Femur (tissue), 1 donor: ENCODE measurements at regions not wholly inside any gene's neighbourhood (a gene's known extent, or its start where the extent isn't known, plus 50 kb on each side); places are given as distances from the start of the nearest gene placed in this dataset.

Experiments
- DNase-seq: peaks from one replicate; pipeline ENCODE4 v3.0.0-alpha.2; 2017

DNA sequence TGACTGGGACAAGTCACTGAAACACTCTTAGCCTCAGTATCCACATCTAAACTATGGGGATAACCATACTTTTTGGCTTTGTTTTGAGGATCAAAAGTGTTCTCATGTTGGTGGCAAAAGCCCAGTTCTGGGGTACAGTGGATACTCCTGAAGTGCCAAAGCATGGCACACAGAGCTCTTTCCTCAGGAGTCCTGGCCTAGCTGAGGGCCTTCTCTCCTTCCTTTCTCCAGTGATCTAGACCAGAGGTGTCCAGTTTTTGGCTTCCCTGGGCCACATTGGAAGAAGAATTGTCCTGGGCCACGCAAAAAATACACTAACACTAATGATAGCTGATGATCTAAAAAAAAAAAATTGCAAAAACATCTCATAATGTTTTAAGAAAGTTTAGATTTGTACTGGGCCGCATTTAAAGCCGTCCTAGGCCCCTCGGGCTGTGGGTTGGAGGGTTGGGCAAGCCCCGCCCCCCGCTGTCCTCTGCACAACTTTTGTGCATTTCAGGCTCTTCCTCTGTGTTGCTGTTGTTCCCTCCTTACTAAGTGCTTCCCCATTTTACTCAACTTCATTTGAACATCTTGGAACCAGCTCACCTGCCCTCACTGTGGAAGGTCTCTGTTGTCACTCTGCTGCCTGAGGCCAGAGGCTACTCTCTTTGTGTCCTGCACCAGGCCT, 337.0 kb downstream of the CYRIA start:
- DNase-seq: no peak

- DNase-seq: no peak
These were observed 338.3 kb downstream of the CYRIA start for GRCh38 chr2:16327326-16327725.

DNA sequence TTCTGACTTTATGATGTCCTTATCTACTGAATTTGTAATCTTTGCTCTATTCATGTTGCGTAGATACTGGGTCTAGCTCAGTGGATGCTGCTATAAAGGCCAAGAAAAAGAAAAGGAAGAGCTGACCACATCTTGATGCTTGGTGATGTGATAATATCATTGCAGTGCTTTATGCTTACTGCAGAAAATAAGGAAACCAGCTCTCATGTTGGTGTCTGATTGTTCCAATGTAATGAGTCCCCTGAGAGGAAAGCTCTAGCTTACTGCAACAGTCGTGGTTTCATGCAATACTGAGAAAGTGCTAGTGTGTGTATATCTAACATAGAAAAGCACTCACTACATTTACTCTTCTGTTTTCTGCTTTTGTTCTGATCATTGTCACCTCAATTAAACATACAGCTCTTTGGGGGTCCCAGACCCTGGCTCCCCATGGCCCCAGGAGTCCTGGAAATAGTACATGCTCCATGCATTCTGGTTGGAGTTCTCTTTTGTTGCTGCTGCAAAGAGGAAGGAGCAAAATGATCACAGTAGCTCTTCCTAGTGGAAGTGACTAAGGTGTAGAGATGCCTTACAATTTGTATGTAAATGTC, 338.8 kb downstream of the CYRIA start:
- no peak for DNase-seq

DNA sequence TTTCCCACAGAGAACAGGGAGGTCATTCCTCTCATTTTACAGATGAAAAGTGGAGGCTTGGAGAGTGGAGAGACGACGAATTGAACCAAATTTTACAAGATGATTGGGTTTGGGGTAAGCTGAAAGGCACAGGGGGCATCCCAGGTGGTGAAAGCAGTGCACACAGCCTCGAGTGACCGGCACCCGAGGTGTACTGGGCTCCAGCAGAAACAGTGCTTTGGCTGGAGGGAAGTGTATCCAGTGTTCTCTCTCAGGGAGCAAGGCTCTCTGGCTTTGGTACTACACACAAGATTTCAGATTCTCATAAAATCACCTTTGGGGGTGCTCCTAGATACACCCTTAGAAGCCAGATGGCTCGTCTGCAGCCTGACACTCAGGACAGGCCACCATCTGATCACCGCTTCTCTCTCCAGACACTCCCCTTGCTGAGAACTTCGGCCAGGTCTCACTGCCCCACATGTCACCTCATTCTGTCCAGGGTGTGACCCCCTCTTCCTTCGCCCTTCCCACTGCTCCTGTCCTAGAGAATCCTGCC, 339.6 kb downstream of the CYRIA start:
- no peak for DNase-seq

DNA sequence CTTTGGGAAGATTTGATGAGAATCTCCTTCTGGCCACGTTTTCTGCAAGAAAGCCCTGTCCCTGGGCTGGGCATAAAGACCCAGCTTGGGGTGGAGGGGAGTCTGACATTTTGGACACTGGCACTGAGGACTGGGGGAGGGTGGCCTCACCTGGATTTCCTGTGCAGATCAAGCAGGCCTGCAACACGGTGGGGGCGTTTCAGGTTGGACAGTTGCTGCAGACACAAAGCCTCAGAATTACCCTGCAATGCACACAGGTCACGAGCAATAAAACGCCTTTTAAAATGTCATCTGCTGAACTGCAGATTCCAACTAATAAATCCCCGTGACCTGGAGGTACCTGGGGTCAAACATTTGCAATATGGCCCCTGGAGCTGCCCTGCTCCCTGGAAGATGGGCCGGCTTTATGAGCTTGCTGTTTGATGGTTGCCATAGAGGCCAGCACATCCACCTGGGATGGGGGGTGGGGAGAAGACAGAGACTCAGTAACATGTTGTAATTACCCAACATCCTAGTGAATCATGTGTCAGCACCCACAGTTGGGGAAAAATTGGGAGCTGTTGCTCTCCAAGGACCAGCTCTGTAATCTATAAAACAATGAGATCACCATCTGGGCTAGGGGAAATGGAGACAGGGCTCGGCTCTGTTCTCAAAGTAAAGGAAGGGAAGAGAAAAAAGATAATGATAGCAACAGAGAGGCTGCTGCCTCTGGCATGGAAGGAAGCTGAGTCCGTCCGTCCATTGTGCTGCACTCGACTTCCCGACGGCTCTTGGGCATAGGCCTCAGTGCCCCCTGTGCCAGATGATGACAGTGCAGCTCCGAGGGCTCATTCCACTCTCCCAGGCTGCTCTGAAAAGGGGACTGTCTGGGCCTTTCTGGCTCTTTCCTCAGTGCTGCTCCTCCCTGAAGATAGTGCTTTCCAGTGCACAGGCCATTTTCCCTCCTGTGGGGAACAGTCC, 340.3 kb downstream of the CYRIA start:
- DNase-seq: no peak

DNA sequence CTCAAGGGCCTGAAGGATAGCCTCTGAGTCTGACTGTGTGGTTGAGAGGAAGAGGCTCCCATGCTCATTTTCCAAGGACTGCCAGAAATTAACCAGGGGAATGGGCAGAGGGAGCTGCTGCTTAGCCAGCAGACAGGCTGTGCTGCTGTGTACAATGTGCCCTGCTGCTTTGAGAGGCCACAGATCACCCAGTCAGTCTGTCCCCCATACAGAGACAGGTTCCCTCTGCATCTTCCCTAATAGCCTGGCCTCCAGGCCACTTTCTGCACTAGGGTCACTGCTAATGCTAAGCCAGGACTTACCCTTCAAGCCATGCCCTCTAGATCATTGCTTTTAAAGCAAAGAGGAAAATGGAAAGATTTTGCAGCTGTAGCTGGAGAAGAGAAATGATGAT, 341.1 kb downstream of the CYRIA start:
- DNase-seq: no peak

DNA sequence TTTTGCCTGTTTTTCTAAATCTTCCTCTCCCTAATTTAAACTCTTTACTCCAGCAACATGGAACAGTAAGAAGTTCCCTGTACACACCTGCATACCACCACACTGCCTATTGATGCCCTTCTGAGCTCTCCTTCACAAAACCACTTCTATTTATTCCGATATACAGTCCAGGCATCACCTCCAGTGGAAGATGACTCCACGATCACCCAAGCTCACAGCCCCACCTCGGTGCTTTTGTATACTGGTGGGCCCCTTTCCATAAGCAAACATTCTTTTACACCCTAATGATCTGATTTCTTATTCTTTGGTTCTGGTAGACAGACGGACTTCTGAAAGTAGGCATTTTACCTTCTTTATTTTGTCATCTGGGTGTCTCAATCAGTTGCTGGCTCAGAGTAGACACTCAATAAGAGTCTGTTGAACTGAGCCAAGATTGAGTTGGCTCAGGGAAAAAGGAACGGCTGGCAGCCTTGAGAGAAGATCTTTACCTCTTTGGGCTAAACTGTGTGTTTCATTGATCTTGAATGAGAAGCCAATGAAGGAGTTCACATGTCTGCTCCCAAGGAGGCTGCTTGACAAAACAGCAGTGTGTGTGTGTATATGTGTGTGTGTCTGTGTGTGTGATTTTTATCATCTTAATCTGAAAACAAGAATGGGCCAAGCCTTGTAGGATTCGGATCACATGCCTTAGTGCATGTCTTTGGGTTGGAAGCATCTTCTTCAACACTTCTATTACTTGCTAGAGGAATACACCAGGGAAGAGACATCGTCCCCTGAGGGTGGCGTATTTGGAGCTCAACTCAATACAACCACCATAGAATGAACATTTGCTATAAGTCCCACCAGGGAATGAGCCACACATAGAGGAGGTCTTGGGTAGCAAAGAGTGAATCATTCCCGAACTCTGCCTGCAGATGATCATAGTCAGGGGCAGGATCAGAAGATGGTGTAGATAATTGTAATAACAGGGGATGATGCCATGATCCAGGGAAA, 341.8 kb downstream of the CYRIA start:
- no peak for DNase-seq

- DNase-seq: no peak
These were observed 342.5 kb downstream of the CYRIA start for GRCh38 chr2:16323126-16323520.

- no peak for DNase-seq
These were observed 343.1 kb downstream of the CYRIA start for GRCh38 chr2:16322308-16323125.

DNA sequence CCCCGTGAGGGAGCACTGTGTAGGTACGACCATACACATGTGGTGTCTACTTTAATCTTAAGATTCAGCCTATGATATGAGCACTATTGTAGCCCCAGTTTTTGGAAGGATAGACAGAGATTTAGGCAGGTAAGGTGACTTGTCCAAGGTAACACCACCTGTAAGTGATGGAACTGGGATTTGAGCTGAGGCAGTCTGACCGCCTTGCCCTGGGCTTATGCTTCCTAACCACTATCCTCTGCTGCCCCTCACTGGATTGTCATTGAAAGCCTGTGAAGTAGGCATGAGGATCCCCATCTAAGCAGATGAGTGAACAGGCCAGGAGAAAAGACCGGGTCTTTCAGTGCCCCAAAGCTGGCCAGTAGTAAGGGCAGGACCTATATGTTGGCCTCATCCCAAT, 343.8 kb downstream of the CYRIA start:
- no peak for DNase-seq

DNA sequence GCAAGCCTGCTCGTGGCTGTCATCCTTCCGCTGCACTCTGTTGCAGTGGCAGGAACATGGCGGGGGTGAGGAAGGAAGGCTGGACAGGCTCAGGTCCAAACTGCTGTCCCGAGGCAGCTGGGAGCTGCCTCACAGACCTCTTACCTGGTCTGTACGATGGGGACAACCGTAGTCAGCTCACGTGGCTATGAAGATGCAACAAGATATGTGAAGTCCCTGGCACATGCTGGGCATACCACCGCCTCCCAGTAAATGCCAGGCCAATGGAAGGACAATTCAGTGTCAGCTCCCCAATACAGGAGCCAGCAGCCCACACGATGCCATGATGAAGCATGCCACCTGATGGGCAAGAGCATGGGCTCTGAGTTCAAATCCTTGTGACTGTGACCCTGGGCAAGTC, 344.4 kb downstream of the CYRIA start:
- DNase-seq: no peak

GRCh38 chr2:16320716-16321115, 344.9 kb downstream of the CYRIA start:
- no peak for DNase-seq

DNA sequence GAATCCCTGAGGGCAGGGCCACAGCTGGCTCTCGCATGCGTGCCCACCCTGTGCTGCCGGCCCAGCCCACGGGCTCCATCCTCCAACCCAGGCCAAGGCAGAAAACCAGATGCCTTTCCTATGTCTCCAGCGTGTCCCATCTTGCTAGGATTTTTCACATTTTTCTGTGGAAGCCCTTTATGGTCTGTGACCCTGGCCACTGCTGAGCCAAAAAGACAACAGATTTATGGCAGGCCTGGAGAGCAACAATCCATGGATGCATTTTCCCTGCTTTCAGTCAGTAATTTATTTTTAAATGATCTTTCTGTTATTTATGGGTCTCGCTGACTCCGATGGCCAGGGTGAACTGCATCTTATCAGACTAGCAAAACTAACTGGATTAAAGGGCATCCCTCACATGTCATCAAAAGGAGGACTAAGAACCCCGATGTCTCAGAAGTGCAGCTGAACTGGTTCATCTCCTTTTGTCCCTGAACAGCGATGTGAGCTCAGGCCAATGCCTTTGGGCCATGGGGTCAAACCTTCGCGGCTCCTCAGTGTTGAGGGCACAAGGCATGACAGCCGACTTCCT, 346.0 kb downstream of the CYRIA start:
- DNase-seq: no peak

GRCh38 chr2:16318474-16319195, 347.0 kb downstream of the CYRIA start:
- no peak for DNase-seq

DNA sequence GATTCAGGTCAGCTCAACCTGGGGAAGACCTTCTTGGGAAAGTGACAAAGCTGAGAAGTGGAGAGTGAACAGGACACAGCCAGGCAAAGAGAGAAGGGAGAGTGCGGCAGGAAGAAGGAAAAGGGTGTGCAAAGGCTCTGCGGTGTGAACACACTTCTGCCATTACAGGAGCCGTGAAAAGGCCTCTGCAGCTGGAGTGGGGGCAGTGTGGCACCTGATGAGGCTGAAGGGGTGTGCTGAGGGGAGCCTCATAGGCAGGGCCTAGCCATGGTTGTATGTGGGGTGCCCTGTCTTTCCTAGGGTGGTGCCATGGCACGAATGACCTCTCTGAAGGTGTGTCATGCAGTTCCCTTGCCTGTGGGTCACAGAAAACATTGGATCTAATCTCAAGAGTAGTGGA, 347.6 kb downstream of the CYRIA start:
- DNase-seq: no peak

- DNase-seq: no peak
These were observed 348.3 kb downstream of the CYRIA start for GRCh38 chr2:16317211-16317830.

DNA sequence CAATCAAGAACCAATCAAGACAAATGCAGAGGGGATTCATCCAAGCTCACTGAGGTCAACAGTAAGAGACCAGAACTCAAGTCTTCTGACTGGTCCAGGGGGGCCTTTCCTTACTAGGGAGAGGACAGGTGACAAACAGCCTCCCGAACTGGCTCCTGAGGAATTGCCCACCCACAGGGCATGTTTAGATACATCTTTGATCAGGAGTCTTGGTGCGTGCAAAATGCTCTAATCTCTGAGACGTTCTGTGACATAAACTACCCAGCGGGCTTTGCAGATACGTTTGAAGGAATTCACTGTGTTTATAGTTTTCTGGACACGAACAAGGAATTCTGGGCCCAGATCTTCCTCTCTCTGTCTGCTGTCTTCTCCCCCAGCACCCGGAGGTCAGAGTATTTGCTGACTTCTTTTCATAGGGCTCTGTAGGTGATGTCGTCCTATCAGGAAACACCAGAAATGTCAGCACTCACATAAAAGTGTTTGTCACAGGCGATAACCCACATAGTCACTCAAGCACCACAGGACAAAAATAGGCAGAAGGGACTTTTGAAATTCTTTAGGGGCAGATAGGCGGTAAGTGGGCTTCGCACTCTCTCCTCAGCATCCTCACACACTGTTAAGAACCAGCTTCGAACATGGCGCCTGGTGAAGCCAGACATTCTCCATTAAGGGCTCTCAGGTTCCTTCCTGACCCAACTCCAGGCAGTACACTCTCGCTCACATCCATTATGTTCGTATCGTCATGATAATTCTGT, 349.0 kb downstream of the CYRIA start:
- DNase-seq: no peak

DNA sequence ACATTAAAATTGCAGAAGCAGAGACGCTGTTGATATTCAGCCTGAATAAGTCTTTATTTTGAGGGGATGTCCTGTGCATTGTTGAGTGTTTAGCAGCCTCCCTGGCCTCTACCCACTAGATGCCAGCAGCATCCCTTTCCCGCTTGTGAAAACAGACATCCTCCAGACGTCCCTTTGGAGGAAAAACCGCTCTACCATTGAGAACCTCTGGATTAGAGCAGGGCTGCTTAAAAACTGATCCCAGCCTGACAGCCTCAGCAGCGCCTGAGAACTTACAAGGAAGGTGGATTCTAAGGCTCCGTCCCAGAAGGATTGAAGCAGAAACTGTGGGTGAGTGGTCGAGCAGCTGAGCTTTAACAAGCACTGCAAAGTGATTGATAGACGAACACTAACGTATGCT, 349.7 kb downstream of the CYRIA start:
- DNase-seq: no peak

- DNase-seq: no peak
These were observed 350.2 kb downstream of the CYRIA start for GRCh38 chr2:16315458-16315835.
